IMR-90 (cell line): ENCODE measurements at regions not wholly inside any gene's neighbourhood (a gene's known extent, or its start where the extent isn't known, plus 50 kb on each side); places are given as distances from the start of the nearest gene placed in this dataset.
"Not testable (repeated sequence)": the region's sequence is repeated elsewhere in the genome, so short reads cannot be mapped to it uniquely, and the experiment has no call there.

ENCODE experiments used
- ATAC-seq: fragments of 200-7000 bp; cut with Tn5 transposase; 2 replicates; pipeline ENCODE4 v1.9.1; 2020; ENCODE audit warnings: low read depth, mild to moderate bottlenecking, moderate library complexity
- BruUV-seq: library from RNA; stranded (reverse); fragments of 400-500 nt; replicated peaks from 2 replicates; lab custom pipeline; 2021; lab: Mats Ljungman, UMichigan
- CTCF ChIA-PET: fragments of 300-600 bp; formaldehyde crosslinking; extraction: SDS; loops from one replicate; lab custom pipeline; 2021; ENCODE audit warnings: antibody characterized with exemption; lab: Yijun Ruan, JAX
- POLR2A ChIA-PET: fragments of 300-600 bp; sonication (Branson Sonifier 250); formaldehyde crosslinking; loops from one replicate; lab custom pipeline; 2022; ENCODE audit warnings: antibody characterized with exemption; ENCODE audit not compliant: unreplicated experiment; lab: Charles Lee
- DNase-seq: peaks from one replicate; pipeline ENCODE4 v3.0.0; 2013
- H2AFZ ChIP-seq: replicated peaks from 2 replicates; pipeline ENCODE3; 2013; ENCODE audit warnings: low read length, mild to moderate bottlenecking; ENCODE audit not compliant: poor library complexity
- H2AK5ac ChIP-seq: 2 replicates; pipeline ENCODE4 v1.6.1; 2013; ENCODE audit warnings: low read depth, low read length, inconsistent platforms
- H2AK9ac ChIP-seq: replicated peaks from 2 replicates; pipeline ENCODE3; 2013; ENCODE audit warnings: mild to moderate bottlenecking, low read depth, low read length, moderate library complexity; ENCODE audit not compliant: poor library complexity
- H2BK120ac ChIP-seq: 2 replicates; pipeline ENCODE4 v1.6.1; 2013; ENCODE audit warnings: low read depth, low read length, inconsistent platforms
- H2BK15ac ChIP-seq: 3 replicates; pipeline ENCODE4 v1.6.1; 2013; ENCODE audit warnings: low read depth, low read length, inconsistent platforms
- H2BK20ac ChIP-seq: 2 replicates; pipeline ENCODE4 v1.6.1; 2013; ENCODE audit warnings: low read depth, mild to moderate bottlenecking, inconsistent platforms, low read length, moderate library complexity
- H2BK5ac ChIP-seq: 2 replicates; pipeline ENCODE4 v1.6.1; 2013; ENCODE audit warnings: mild to moderate bottlenecking, low read depth, low read length, inconsistent platforms; ENCODE audit not compliant: poor library complexity, severe bottlenecking
- H3K14ac ChIP-seq: replicated peaks from 2 replicates; pipeline ENCODE4 v1.6.1; 2013; ENCODE audit warnings: low read depth, low read length, inconsistent platforms
- H3K18ac ChIP-seq: 2 replicates; pipeline ENCODE4 v1.6.1; 2013; ENCODE audit warnings: low read depth, low read length, control low read depth
- H3K23ac ChIP-seq: 2 replicates; pipeline ENCODE4 v1.6.1; 2013; ENCODE audit warnings: low read depth, low read length, inconsistent platforms
- H3K27ac ChIP-seq: 2 replicates; pipeline ENCODE4 v1.5.1; 2013; ENCODE audit warnings: mild to moderate bottlenecking, control low read depth, low read length; ENCODE audit not compliant: insufficient read depth
- H3K27me3 ChIP-seq: 2 replicates; pipeline ENCODE4 v1.6.1; 2013; ENCODE audit warnings: low read length; ENCODE audit not compliant: control insufficient read depth, insufficient read depth
- H3K36me3 ChIP-seq: 2 replicates; pipeline ENCODE4 v1.6.1; 2013; ENCODE audit warnings: low read length, mixed read lengths; ENCODE audit not compliant: control insufficient read depth, insufficient read depth
- H3K4ac ChIP-seq: 2 replicates; pipeline ENCODE4 v1.6.1; 2013; ENCODE audit warnings: low read depth, low read length, inconsistent platforms
- H3K4me1 ChIP-seq: 2 replicates; pipeline ENCODE4 v1.6.1; 2013; ENCODE audit warnings: low read length, mixed read lengths; ENCODE audit not compliant: control insufficient read depth, insufficient read depth
- H3K4me2 ChIP-seq: 2 replicates; pipeline ENCODE4 v1.6.1; 2013; ENCODE audit warnings: low read depth, mild to moderate bottlenecking, control low read depth, low read length, moderate library complexity
- H3K4me3 ChIP-seq: 2 replicates; pipeline ENCODE4 v1.5.1; 2013; ENCODE audit warnings: low read depth, mild to moderate bottlenecking, control low read depth, low read length, moderate library complexity; ENCODE audit not compliant: insufficient read depth
- H3K56ac ChIP-seq: 2 replicates; pipeline ENCODE4 v1.6.1; 2013; ENCODE audit warnings: low read length, inconsistent platforms; ENCODE audit not compliant: insufficient read depth; ENCODE audit errors: extremely low read depth
- H3K79me1 ChIP-seq, 2 experiments: 2 replicates each; pipeline ENCODE4 v1.6.1; 2013; ENCODE audit warnings: low read length in 2 of 2, inconsistent platforms in 1 of 2, low read depth in 1 of 2
- H3K9ac ChIP-seq: 2 replicates; pipeline ENCODE4 v1.6.1; 2013; ENCODE audit warnings: low read depth, low read length, control low read depth
- H3K9me1 ChIP-seq: 2 replicates; pipeline ENCODE4 v1.6.1; 2013; ENCODE audit warnings: low read length, inconsistent platforms; ENCODE audit not compliant: insufficient read depth
- H3K9me3 ChIP-seq: 2 replicates; pipeline ENCODE4 v1.6.1; 2013; ENCODE audit warnings: low read length; ENCODE audit not compliant: control insufficient read depth, insufficient read depth
- H4K20me1 ChIP-seq: 2 replicates; pipeline ENCODE4 v1.6.1; 2013; ENCODE audit warnings: low read length, inconsistent platforms; ENCODE audit not compliant: insufficient read depth
- H4K5ac ChIP-seq: 2 replicates; pipeline ENCODE4 v1.6.1; 2013; ENCODE audit warnings: mild to moderate bottlenecking, low read depth, low read length, control low read depth
- H4K8ac ChIP-seq, 2 experiments: 2 replicates each; pipeline ENCODE4 v1.6.1; 2013; ENCODE audit warnings: low read depth in 2 of 2, low read length in 2 of 2, control low read depth in 1 of 2, inconsistent platforms in 1 of 2
- H4K91ac ChIP-seq: 2 replicates; pipeline ENCODE4 v1.6.1; 2013; ENCODE audit warnings: low read depth, low read length, inconsistent platforms; ENCODE audit not compliant: insufficient read depth
- WGBS, 2 experiments: methylation state at CpG; one replicate each; pipeline versions ENCODE4 v1.1.5 to v1.1.7; 2013; ENCODE audit warnings: missing lambda C conversion rate in 2 of 2; ENCODE audit not compliant: insufficient read length in 1 of 2; ENCODE audit errors: extremely low coverage in 2 of 2; 5-methylcytosine and 5-hydroxymethylcytosine counted together
- dilution Hi-C: fragments of 300-500 bp; cut with HindIII; formaldehyde crosslinking; loops from one replicate; pipeline ENCODE4 v1.14.3; 2018; ENCODE audit warnings: low sequenced_read_pairs; ENCODE audit not compliant: unreplicated experiment
- in situ Hi-C: fragments of 300-500 bp; cut with MboI; formaldehyde crosslinking; loops from 3 replicates; pipeline ENCODE4 v1.14.3; 2019; ENCODE audit warnings: low sequenced_read_pairs, inconsistent platforms, mixed read lengths
- intact Hi-C: fragments of 100-400 bp; cut with micrococcal nuclease; formaldehyde crosslinking; loops from 2 replicates; pipeline ENCODE4 v1.10.0; 2022

GRCh38 chr2:76697439-76697838 is 824.7 kb downstream of the LRRTM4 start:
- in situ Hi-C loops, H3K4me1 ChIP-seq, H4K5ac ChIP-seq, ATAC-seq, H3K18ac ChIP-seq, CTCF ChIA-PET, DNase-seq, H4K8ac ChIP-seq, H3K4me3 ChIP-seq, BruUV-seq, H4K20me1 ChIP-seq, H3K36me3 ChIP-seq, H3K9me3 ChIP-seq, H2BK5ac ChIP-seq, dilution Hi-C loops, H3K14ac ChIP-seq, H2AK9ac ChIP-seq, H2AK5ac ChIP-seq, H3K4me2 ChIP-seq, intact Hi-C loops, H3K4ac ChIP-seq, H2BK20ac ChIP-seq, H2AFZ ChIP-seq, H3K27ac ChIP-seq, H3K9ac ChIP-seq, H4K91ac ChIP-seq, H3K23ac ChIP-seq, POLR2A ChIA-PET, H3K9me1 ChIP-seq, H3K56ac ChIP-seq, H3K27me3 ChIP-seq, H2BK120ac ChIP-seq, H3K79me1 ChIP-seq, H2BK15ac ChIP-seq: not testable (repeated sequence)
- WGBS, 2 experiments, result 90% methylated on average over 4 of the region's 17 CpGs; no CpG with 5 or more reads in 1 of the 2 experiments
